CD4-positive, alpha-beta T cell treated with Interleukin-2 at 100 ng/mL for 4 hours (primary cell): ENCODE measurements at regions not wholly inside any gene's neighbourhood (a gene's known extent, or its start where the extent isn't known, plus 50 kb on each side); places are given as distances from the start of the nearest gene placed in this dataset.

ENCODE experiments used
- DNase-seq: peaks from one replicate; pipeline ENCODE4 v3.0.0-alpha.2; 2020; ENCODE audit warnings: low spot score

DNA sequence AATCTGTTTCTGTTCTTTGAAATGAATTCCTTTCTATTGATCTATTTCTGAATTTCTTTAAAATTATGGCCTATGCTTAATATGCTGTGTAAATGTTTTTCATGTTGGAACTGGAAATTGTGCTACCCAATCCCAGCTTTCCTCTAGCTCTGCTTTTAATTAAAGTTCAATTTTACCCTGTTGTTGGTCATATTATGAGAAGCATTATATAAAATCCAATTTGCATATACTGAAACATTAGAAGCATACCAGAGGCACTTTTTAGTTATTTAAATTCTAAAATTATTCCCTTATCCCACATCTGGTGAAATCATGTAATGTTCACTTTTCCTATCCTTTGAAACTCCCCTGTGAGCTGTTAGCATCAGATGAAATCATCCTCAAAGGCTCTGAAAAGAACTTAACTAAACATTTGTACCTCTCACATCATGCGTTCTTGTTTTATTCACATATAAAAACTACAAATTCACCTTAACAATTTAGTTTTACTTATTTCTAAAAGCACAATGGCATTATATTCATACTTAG lies 160.6 kb upstream of the COL21A1 start:
- DNase-seq, result no peak

DNA sequence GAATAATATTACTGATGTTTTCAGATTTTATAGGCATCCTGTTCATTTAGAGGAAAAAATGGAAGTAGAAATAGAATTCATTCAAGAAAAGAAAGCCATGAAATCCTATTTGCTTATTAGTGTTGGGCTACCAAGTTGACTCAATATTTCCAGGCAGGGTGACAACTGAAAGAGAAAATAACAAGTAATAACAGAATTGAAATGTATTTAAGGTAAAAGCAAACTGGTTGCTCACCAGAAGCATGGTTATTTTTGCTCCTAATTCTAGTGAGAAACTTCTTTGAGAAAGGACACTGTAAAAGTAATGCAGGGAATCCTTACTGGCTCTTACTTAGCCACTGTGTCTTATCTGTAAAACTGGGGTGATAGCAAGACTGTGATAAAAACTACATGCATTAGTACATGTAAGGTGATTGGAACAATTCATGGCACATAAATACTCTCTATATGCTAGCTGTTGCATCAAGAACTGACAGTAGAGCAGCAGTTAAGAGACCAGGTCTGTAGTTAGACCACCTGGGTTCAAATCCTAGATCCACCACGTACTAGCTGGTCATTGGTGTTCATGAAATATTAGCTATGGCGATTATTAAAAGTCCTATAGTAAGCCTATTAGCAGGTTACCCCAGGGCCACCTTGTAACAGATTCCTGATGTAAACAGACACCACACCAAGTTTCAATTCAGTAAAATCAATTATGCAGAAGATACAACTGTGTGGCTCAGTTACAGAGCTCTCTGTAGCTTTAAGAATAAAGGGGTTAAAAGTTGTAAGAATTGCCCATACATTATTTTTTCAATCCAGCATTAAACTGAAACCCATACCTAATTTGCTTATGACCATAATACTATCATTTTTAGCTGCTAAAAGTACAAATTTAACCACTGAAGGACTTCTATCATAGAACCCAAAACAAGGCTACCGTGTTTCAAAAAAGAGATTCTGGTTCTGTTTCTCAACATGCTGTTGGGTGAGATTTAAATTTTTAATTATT lies 159.2 kb upstream of the COL21A1 start:
- no peak for DNase-seq

DNA sequence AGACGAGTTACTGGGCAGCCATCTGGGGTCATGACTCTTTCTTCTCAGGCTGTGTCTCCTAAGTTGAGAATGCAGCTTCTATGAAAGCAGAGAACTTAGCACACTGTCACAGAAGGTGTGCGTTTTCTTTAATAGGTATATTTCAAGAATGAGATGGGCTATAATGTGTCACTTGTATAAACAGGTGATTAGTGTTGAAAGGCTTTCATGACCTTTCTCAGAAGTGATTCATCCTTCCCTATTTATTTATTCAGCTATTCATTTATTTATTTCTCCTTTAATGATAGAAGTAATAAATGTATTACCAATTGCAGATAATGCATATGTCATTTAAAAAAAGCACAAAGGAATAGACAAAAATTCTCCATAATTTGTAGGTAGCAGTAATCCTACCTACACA lies 157.2 kb upstream of the COL21A1 start:
- no peak for DNase-seq

DNA sequence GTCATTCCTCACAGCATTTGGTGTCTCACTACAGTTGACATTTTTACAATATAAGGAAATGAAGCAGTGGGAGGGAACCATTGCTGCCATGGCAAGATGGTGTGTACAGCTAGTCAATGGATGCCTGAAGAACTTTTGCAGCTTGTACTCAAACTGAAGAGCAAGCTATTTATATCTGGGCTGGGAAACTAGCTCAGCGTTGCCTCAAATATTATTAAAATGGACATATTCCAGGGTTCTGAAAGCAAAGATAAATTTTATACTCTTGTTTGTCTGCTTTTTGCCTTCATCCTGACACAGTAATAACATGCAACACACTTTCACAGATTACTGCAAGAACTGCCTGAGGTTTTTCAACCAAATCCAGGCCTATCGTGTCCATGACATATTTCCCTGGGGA lies 156.4 kb upstream of the COL21A1 start:
- DNase-seq, result no peak

DNA sequence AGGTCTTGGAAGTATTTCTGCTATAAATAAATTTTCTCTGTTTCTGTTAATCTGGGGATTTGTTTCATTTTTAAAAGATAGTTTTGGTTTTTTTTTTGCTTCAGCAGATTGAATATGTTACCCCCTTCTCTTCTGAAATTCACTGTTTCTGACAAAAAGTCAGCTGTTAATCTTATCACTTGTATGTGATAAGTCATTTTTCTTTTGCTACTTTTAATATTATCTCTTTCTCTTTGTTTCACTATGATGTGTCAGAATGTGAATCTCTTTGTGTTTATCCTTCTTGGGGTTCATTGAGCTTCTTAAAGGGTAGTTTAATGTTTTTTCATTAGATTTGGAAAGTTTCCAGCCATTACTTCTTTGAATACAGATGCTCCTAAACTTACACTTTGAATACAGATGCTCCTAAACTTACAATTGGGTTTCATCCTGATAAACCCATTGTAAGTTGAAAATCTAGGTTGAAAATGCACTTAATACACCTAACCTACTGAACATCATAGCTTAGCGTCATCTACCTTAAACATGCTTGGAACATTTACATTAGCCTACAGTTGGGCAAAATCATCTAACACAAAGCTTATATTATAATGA lies 154.2 kb upstream of the COL21A1 start:
- no peak for DNase-seq

DNA sequence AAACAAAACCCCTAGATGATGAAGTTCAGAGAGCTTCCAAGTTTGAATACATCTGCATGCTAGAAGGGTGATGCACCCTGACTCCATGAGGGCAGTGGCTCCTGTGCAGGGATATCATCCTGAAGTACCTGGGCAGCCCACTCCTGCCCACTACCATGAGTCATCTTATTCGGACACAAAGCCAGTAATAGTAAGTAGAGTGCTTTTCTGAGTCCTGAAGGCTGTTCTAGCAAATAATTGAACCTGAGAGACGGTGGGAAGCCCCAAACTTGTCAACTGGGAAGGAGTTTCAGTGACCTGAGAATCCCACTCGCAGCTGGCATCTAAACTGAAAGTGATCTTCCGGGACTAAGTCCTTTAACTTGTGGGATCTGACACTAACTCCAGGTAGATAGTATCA lies 152.9 kb upstream of the COL21A1 start:
- DNase-seq, result no peak

DNA sequence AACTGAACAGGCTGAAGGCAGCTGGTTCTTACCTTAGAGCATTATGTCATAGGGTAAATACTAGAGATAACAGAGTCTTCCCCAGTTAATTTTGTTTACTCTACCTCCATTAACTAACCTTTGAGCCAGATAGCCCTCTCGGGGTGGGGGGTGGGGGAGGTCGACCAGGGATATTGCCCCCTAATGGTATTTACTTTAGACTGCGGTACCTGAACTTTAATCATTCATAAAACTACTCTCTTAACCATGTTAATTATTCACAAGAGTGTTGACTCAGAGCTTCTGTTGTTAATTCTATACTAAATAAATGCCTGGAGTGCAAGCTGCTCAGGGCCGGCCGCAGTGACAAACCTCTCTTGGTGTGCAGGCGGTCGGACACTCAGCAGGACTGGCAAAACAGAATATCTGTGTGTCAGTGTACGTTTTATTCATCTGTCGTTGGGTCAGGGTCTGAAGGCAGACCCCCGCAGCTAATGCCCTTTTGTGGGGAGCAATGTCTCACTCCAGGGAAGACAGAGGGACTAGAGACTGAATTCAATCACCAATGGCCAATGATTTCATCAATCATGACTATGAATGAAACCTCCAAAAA lies 152.4 kb upstream of the COL21A1 start:
- no peak for DNase-seq

DNA sequence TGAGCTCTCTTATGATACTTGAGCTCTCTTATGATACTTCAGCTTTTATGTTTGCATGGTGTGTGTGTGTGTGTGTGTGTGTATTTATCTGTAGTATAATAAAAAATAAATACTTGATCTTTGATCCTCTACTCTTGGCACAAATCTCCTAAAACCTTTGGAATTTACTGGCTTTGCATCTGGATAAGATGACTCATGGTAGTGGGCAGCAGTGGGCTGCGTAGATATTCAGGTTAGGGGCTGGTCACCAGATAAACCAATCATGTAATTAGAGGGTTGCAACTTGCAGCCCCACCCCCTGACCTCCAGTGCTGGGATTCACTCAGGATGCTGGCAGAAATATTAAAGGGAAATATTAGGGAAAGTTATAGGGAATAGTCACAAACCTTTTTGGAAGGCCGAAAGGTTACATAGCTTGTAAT lies 151.9 kb upstream of the COL21A1 start:
- no peak for DNase-seq

DNA sequence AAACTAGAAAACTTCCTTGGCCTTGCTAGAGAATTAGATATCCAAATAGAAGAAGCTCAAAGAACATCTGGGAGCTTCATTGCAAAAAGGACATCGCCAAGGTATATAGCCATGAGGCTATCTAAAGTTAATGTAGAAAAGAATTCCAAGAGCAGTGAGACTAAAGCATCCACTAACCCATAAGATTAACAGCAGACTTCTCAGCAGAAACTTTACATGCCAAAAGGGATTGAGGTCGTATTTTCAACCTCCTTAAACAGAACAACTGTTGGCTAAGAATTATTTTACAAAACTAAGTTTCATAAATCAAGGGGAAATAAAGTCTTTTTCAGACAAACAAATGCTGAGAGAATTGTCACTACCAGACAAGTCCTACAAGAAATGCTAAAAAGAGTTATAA lies 149.1 kb upstream of the COL21A1 start:
- no peak for DNase-seq

DNA sequence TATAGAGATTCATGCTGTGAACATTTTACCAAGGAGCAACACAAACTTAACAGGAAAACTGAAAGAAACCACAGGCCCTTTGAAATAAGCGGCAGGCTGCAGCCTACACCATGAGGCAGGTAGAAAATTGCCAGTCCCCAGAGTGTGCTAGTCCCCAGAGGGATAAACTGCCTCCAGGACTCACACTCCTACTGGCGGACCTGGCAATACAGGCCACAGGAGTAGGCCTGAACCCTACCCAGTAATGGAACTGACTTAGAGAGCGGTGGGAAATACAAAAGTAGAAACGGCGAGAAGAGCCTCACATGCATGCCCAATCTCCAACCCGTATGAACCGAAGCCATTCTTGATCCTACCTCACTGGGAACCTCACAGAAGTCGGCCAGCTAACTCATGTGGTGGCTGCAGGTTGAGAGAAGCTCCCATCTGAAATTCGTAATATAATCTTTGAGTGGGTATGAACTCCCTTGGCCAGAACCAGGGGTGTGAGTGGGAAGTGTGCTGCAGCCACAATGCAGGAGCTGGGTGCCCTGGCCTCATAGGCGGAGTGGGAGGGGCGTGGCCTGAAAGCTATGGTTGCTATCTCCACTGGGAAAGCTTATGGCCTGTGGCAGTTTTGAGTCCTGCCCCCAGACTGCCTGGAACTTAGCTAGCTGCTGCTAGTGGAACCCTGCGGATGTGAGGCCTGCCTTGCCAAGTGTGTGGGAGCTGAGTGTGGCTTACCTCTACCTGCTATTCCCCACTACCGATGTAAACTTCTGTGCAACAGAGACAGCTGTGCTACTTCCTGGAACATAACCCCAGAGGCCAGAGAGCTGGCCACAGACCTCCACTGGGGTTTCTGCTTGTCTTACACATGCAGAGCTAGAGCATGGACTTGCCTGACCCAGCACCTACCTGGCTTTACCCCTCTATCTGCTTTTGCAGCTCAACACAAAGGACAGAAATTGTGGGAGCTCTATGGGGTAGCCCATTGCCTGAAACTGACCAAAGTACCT lies 146.5 kb upstream of the COL21A1 start:
- DNase-seq, result no peak

DNA sequence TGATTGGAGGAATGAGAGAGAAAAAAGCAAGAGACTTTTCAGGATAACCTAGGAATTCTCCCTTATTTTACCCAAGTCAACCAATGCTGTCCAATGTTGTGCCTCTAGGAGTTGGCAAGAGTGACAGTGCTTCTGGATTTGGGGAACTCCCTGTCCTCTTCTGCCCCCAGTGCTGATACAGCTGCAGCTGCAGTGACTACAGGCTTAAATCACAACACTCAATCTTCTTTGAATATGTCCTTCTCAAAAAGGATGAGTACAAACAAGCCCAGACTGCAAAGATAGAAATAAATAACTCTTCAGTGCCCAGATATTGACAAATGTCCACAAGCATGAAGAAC lies 141.0 kb upstream of the COL21A1 start:
- no peak for DNase-seq

DNA sequence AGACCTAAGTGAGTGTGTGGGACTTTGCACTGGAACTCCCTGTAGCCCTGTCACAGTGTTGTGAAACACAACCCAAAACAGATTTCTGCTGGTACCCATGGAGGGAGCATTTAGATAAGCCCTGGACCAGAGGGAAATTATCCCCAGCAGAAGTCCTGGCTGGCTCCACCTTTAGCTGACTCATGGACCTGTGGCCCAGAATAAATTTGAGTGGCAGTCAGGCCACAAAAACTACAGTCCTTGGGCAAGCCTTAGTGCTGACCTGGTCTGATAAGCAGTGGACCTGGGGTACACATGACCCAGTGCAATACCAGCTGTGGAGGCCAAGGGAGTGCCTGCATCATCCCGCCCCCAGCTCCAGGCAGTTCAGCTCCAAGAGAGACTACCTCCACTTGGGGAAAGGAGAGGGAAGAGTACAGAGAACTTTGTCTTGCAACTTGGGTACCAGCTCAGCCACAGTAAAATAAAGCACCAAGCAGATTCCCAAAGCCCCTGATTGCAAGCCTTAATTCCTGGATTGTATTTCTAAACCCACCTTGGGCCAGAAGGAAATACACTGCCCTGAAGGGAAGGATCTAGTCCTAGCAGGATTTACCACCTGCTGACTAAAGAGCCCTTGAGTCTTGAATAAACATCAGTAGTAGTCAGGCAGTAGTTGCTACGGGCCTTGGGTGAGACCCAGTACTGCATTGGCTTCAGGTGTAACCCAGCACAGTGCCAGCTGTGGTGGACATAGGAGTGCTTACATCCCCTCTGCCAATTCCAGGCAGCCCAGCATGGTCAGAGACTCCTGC lies 140.4 kb upstream of the COL21A1 start:
- DNase-seq, result no peak

DNA sequence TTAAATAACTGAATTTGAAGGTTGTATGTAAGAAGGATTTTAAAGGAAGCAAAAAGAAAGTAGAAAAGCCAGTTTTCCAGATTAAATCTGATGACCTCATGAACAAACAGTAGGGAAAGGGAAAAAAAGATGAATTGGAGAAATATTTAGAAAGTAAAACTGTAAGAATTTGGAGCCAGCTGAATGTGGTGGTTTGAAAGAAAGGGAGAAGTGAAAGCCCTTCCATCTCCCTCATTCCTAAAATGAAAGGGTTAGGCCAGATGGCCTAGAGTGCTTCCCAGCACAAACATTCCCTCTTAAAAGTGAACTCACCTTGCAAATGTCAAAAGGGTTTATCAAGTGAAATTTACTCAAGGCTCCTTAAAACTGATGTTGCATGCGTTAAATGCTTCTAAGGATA lies 139.3 kb upstream of the COL21A1 start:
- no peak for DNase-seq

DNA sequence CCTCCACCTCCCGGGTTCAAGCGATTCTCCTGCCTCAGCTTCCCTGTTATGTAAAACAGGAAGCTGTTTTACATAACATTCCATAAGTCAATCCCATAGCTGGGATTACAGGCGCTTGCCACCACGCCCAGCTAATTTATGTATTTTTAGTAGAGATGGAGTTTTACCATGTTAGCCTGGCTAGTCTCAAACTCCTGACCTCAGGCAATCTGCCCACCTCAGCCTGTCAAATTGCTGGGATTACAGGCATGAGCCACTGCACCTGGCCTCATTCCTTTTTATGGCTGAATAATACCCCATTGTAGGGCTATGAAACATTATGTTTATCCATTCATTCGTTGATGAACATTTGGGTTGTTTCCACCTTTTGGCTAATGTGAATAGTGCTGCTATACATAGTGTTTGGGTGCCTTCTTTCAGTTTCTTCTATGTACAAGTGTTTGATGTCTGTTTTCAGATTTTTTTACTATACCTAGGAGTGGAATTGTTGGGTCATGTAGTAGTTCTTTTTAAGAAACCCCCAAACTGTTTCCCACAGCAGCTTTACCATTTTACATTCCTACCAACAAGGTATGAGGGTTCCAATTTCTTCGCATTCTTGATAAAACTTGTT lies 138.7 kb upstream of the COL21A1 start:
- no peak for DNase-seq

DNA sequence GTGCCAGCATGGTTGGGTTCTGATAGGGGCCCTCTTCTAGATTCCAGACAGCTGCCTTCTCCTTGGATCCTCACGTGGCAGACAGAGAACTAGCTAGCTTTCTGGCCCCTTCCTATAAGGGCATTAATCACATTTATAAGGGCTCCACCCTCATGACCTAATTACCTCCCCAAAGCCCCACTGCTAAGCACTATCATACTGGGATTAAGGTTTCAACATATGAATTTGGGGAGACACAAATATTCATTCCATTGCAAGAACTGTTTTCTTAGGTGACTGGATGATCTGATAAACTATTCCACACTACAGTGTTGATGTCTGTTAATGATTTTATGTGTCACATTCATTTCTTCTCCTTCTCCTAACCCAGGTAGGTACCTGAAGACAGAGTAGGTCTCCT lies 135.8 kb upstream of the COL21A1 start:
- no peak for DNase-seq

DNA sequence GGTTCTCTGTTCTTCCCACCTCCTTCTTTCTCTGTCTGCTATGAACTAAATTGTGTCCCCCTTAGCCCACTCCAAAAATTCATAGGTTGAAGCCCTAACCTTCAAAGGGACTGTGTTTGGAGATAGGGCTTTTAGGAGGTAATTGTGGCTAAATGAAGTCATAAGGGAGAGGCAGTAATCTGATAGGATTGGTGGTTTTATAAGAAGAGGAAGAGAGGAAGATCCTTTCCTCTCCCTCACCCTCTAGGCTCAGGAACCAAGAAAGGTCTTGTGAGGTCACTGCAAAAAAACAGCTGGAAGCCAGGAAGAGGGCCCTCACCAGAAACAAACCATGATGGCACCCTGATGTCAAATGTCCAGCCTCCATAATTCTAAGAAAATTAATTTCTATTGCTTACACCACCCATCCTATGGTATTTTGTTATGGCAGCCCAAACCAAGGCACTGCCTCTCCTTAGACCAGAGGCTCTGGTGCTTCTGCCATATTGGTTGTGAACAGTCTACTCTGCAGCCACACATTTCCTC lies 135.1 kb upstream of the COL21A1 start:
- no peak for DNase-seq

DNA sequence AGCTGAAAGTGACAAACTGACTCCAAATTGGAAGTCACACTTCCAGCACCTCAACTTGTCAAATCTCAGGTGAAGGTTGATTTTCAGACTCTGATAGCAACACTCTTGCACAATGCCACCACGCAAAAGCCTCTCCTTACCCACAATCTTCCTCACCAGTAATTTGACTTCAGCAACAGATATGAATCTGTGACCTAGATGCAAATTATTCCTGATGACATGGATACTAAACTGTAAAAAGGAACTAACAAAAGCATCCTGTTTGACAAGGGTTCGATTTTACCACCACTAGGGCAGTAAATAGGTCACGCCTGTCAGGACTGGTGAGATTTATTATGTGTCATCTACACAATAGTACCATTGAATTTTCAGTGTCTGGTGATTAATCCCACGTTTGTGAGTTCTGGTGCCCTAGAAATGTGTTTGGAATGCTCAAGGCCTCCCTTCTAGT lies 134.4 kb upstream of the COL21A1 start:
- no peak for DNase-seq

DNA sequence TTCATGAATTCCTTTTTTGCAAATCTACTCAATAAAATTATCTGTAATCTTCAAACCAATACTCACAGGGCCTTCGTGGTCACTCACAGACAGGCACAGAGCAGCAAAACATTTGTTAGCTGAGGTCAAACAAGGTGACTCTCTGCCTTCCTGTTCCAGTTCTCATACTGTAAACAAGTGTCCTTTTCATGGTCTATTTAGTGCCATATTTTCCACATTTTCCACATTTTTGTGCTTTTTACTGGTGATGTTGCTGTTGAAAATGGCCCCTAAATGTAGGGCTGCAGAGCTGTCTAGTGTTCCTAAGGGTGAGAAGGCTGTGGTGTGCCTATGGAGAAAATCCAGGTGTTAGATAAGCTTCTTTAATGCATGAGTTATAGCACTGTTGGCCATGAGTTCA lies 133.1 kb upstream of the COL21A1 start:
- DNase-seq, result no peak

DNA sequence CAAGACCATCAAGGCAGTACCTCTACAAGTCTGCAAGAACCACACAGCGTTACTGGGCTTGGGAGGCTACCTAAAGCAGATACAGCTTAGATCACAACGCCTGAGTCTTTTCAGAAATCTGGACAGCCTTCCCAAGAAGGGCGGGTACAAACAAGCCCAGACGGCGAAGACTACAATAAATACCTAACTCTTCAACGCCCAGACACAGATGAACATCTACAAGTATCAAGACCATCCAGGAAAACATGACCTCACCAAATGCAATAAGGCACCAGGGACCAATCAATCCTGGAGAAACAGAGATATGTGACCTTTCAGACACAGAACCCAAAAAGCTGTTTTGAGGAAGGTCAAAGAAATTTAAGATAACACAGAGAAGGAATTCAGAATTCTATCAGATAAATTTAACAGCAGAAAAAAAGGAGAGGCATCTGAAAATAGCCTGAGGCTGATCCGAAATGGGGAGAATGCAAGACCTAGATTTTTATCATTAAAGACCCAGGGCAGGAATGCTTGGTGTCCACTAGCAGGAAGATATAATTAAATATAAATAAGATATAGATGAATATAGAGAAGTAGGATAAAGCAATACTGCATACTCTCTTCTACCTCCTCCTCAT lies 131.7 kb upstream of the COL21A1 start:
- DNase-seq, result no peak

DNA sequence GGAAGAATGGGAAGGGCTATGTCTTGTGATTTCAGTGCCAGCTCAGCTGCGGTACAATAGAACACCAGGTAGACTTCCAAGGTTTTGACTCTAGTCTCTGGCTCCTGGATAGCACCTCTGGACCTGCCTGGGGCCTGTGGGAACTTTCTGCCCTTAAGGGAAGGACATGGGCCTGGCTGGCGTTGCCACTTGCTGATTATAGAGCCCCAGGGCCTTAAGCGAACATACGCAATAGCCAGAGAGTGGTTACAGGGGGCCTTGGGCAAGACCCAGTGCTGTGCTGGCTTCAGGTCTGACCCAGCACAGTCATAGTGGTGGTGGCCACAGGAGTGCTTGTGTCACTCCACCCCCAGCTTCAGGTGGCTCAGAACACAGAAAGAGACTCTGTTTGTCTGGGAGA lies 131.1 kb upstream of the COL21A1 start:
- DNase-seq, result no peak
